ENCODE measurements at regions not wholly inside any gene's neighbourhood (a gene's known extent, or its start where the extent isn't known, plus 50 kb on each side); places are given as distances from the start of the nearest gene placed in this dataset.
A peak's percentile ranks its signal among the peaks of the same experiment; 100 is the strongest.
"Not testable (repeated sequence)": the region's sequence is repeated elsewhere in the genome, so short reads cannot be mapped to it uniquely, and the experiment has no call there.

DNA sequence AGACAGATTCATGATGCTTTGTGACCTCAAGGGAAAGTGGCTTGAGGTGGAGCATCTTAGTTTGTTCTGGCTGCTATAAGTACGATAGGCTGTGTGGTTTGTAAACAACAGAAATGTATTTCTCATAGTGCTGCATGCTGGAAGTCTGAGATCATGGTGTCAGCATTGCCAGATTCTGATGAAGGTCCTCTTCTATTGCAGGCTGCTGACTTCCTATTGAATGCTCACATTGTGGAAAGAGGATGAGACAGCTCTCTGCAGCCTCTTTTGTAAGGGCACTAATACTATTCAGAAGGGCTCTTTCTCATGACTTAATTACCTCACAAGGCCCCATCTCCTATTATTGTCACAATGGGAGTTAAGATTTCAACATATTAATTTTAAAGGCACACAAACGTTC is 1674.0 kb upstream of the PCDH7 start:
- peak; percentile 78 for DNase-seq

DNA sequence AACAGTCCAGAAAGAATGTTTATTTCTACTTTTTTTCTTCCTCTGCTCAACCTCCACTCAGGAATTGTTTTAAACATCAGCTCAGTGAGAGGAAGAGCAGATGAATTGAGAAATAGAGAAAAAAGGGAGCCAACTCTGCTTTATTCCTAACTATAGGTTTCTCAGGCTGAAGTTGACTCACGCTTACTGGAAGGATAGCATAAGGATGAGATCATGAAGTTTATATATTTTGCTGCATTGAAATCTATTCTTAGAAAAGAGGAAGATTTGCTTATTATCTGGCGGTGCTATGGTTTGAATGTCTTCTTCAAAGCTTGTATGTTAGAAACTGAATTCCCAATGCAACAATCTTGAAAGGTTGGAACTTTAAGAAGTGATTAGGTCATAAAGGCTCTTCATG is 1673.4 kb upstream of the PCDH7 start:
- DNase-seq = peak; percentile 84

DNA sequence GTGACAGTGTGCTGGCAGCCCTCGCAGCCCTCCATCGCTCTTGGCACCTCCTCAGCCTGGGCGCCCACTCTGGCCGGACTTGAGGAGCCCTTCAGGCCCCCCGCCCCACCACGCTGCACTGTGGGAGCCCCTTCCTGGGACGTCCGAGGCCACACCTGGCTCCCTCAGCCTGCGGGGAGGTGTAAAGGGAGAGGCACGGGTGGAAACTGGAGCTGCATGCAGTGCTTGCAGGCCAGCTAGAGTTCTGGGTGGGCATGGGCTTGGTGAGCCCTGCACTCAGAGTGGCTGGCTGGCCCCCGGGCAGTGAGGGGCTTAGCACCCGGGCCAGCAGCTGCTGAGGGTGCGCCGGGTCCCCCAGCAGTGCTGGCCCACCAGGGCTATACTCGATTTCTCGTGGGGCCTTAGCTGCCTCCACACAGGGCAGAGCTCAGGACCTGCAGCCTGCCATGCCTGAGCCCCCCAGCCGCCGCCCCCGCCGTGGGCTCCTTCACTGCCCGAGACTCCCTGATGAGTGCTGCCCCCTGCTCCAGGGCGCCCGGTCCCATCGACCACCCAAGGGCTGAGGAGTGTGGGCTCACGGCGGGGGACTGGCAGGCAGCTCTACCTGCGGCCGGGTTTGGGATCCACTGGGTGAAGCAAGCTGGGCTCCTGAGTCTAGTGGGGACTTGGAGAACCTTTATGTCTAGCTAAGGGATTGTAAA is 1672.7 kb upstream of the PCDH7 start:
- no peak for DNase-seq

DNA sequence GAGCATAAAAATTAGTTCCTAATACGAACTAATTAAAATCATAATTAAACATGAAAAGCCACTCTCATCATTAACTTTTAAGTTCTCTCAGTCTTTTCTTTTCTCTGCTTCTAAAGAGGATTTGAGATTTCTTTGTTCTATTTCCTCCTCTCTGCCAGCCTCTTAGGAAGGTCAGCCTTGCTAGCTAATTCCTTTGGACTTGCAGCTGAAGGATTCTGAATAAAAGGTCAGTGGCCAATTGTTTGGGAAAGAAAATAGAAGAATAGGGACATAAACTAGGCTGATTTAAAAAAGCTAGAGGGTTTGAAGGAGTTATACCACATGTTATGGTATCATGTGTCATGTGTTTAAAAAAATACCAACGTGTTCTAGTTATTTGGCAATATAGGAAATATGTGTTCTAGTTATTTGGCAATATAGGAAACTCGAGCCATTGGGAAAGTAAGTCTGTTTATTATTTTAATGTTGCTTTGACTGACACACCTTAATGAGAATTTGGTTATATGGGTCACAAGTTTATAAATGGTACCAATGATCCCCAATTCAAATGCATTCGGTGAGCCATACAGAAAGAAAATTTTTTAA is 1668.7 kb upstream of the PCDH7 start:
- DNase-seq = no peak

DNA sequence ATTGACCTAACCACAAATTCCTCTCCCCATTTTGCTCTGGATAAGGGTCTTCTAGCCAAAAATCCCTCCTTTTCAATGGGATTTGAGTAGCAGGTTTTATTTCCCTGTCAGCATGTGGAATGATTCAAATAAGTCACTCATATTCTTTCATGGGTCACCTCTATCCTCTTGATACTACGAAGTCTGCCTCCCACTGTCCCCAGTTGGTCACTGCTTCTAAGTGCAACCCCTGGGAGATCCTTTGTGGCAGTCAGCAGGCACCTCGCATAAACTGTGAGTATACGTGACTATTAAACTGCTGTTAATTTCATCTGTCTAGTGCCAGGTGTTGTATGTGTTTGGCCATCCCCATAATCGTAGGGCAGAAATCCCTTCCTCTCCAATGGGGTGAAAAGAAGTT is 1667.9 kb upstream of the PCDH7 start:
- no peak for DNase-seq

DNA sequence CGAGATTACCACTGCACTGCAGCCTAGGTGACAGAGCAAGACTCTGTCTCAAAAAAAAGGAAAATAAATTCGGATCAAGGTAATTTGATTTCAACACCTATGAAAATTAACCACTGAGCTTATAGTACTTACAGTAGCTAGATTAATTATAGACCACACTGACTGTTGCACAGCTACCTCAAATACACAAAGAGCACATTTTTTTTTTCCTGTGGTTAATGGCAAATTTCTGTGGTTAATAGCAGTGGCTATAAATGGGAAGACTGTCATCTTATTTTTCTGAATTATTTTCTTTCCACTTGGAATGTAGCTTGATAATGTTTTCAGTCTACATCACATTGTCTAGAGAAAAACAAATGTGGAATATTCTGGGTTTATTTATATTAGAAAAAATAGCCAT is 1661.6 kb upstream of the PCDH7 start:
- DNase-seq = peak; percentile 64

DNA sequence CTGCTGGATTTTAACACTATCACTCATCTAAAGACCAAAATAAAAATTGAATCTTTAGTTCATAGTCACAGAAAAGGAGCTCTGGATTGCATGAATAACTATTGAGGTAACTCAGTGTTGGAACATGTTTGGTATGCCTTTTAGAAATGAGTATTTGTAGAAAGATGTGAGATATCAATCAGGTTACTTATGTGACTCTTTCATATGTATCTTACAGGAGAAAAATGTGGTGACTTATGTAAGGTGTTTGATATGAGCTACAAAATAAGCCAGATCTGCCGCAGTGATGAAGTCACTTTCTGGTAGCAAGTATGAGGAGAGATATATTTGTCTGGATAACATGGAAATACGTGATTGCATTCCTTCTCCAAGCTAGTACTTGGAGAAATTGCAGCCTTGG is 1653.3 kb upstream of the PCDH7 start:
- DNase-seq = no peak

DNA sequence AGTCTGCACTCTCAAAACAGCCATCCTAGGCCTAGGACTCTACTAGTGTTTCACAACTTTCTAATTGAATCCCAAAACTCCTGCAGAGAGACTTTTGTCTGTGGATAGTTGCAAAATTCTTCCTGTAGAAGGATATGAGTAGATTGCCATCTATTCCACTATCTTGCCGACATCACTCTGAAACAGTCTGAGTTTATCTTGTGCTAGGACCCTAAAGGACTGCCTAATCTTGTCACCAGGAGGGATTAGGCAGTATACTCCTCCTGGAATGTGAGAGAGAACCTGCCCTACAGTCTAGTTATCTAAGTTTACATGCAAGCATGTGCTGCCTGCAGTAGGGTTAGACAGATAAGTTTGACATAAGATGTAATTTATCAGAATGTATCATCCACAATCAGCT is 1646.6 kb upstream of the PCDH7 start:
- DNase-seq = no peak

DNA sequence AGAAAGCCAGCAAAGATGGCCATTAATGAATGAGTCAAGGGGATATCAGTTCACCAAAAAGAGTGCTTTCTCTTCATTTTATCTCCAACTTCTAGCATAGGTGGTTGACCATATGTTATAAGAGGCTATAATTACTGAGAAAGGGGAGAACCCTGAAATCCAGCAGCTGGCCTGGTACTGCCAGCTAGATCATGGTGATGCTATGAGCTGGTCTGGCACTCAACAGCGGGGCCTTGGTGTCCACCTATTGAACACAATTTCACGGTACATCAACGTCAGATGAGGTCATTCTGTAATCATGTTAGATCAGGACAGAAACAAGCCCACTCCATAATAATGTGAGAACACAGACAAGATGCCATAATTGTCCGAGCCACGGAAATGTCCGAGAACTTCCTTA is 1644.8 kb upstream of the PCDH7 start:
- no peak for DNase-seq

DNA sequence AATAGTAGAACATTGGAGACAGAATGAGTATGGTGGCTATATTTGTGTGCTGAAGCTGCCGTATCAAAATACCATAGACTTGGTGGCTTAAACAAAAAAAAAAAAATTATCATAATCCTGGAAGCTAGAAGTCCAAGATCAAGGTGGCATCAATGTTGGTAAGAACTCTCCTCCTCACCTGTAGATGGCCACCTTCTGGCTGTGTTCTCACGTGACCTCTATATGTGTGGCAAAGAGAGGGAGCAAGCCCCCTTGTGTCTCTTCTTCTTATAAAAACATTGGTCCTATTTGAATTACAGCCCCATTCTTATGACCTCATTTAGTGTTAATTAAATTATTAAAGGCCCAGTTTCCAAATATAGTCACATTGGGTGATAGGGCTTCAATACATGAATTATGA is 1640.9 kb upstream of the PCDH7 start:
- DNase-seq = no peak

DNA sequence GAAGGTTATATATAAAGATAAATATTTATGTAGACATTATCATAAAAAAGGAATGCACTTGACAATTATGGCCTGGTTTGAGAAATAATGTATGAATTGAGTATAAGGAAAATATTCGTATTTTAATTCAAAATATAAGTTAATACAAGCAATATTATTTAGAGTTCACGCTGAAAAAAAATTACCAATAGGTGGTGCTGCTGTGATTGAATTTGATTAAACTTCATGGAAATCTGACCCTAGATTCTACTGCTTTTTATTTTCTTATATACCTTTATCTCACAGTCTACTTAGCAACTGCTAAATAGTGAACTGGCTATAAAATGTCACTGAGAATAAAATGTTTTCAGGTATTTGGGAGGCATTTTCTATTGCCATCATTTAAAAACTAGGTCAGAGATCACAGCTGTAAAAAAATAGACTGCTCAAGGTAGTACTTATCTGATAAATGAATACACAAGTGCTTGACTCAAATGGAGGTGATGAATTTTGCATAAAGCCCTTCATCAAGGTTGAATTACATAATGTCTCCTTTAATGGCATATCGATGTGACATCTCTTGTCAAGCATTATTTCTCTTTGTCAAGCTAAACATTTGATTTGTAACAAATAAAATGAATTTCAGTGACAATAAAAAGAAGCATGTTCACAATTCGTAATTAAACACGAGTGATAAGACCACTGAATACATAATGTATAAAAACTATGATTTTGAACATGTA is 1638.8 kb upstream of the PCDH7 start:
- DNase-seq = peak; percentile 11

DNA sequence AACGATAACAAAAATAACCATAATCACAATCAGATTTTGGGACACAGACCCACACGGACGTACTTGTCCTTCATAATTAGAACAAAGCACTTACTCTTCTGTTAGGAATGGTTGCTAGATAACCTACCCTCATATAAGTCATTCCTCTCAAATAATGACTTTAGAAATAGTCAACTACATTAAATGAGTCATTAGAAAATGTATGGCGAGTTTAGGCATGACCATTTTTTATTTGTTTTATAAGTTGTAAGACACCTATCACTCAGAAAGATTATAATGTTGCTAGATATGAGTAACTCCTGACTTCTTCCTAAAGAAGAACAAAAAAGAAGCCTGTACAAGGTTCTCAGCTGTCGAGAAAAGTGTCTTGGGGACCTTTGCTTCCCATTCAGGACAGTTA is 1637.5 kb upstream of the PCDH7 start:
- DNase-seq = no peak

DNA sequence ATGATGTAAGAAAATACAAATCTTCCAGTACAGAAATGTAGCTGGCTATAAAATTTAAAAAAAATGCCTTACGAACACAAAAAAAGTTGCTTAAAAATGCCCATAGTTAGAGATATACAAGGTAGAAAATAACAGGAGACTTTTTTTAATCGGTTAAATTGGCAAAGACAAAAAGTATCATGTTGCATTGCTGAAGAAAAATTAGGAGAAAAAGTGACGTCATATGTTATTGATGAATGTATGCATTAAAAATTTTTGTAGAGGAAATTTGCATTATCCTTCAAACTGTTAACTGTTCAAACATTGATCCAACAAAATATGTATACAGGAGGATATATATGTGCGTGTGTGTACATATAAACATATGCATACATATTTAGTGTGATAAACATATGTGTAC is 1634.4 kb upstream of the PCDH7 start:
- DNase-seq = no peak

DNA sequence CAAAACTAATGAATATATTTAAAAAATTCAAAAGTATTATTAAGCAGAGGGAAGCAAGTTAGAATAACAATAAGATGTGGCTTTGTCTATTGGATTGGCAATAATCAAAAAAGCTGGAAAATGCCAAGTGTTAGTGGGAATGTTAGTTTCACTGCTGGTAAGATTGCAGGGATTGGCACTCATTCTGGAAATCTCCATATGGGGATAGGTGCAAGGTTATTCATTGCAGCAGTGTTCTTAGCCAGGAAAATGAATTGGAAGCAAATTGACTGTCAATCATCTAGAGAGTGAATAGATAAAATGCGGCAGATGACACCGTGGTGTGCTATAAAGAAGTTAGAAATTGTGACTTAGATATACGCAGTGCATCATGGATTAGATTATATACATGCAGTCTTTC is 1615.5 kb upstream of the PCDH7 start:
- no peak for DNase-seq

DNA sequence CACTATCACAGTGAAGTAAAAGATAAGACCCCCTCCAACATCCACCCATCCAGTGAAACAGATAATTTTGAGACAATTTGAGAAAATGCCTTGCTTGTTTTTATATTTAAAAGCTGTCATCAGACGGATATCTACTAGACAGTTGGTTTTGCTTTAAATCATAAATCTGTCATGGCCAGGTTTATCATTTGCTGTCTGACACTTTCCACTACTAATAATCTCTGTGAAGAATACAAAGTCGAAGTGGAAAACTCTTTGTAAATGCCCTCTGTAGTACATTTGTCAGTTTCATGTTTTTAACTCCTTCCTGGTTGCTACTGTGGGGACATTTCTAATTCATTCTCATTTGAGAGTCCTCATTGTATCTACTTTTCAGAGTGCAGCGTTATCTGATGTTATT is 1606.2 kb upstream of the PCDH7 start:
- no peak for DNase-seq

DNA sequence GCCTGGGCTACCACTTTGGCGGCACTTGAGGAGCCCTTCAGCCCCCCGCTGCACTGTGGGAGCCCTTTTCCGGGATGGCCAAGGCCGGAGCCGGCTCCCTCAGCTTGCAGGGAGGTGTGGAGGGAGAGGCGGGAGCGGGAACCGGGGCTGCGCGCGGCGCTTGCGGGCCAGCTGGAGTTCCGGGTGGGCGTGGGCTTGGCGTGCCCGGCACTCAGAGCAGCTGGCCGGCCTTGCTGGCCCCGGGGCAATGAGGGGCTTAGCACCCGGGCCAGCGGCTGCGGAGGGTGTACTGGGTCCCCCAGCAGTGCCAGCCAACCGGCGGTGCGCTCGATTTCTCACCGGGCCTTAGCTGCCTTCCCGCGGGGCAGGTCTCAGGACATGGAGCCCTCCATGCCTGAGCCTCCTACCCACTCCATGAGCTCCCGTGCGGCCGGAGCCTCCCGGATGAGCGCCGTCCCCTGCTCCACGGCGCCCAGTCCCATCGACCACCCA is 1602.9 kb upstream of the PCDH7 start:
- not testable (repeated sequence) for DNase-seq

DNA sequence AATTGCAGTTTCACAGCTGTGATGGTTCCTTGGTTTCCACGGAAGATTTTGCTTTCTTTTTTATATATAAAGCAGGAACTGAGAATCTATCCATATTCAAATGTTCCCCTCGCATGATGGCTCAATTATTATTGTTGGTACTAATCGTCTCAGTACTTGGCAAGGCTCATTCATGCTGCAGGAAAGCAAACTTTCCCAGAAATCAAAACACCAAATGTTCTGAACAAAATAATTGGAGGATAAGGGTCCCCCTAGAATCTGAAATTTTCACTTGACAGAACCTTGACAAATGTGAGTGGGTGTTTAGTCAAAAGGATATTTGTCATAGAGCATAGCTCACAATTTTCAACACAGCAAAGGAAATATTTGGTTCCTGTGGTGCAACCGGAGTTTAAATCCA is 1598.6 kb upstream of the PCDH7 start:
- no peak for DNase-seq

DNA sequence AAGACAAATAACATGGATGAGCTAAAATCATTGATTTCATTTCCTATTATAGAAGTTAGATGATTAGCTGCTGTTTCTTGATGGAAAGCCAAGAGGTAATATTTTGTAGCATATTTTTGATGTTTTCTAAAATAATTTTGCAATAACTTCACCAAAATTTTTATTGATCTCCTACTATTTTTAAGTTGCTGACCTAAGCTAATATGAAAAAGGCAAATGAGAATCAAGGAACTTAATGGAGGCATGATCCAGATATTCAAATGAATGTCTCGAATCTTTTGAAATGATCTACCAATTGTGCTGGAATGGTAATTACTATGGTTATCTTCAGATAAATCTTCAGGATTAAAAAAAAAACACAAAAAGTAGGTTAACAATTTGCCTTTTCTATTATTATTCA is 1591.4 kb upstream of the PCDH7 start:
- DNase-seq = no peak

DNA sequence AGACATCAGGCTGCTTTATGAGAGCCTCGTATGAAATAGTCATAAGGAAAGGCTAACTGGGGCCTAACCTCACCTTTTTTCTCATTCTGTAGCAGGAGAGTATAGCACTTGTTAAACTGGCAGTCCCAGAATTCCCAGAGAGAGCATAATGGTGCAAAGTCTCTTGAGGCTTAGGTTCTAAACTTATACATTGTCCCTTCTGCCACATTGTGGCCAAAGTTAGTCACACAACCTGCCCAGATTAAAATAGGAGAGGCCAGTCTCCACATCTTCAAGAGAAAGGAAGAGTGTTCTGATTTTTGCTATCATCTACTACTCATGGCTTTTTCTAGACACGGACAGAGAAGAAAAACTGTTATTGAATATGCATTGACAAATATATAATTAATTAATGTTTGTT is 1588.9 kb upstream of the PCDH7 start:
- no peak for DNase-seq

DNA sequence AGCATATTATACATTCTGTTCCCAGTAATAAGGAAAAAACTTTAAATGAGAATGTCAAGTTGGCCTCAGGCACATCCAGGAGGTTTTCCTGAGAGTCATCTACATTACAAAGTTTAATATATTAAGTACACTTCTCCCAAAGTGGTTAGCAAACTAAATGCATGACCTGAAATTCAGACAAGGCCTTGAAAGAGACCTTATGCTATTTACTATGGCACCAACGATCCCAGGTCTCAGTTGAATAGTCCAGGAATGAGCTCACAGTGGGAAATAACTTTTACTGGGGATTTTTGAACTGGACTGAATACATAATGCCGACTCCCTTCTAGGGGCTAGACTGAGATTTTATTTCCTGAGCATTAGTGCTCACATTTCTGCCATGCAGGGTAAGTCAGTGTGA is 1577.5 kb upstream of the PCDH7 start:
- DNase-seq = no peak

DNA sequence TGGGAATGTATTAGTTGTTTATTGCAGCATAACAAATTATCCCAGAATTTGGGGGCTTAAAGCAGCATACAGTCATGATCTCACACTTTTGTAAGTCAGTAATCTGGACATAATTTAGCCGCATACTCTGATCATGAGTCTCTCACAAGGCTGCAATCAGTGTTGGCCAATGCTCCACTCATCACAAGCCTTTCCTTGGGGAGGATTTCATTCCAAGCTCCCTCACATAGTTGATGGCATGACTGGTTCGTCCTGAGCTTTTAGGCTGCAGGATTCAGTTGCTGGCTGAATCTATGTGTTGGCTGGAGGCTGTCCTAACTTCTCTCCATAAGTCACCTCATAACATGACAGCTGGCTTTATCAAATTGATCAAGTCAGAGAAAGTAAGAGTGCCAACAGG is 1568.6 kb upstream of the PCDH7 start:
- no peak for DNase-seq

DNA sequence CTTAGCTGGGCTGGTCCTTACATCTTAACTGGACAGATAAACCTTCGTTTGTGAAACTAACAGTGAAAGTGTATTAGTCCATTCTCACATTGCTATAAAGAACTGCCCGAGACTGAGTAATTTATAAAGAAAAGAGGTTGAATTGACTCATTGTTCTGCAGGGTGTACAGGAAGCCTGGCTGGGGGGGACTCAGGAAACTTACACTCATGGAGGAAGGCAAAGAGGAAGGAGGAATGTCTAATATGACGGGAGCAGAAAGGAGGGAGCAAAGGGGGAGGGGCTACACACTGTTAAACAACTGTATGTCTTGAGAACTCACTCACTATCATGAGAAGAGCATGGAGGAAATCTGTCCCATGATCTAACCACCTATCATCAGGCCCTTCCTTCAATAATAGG is 1566.5 kb upstream of the PCDH7 start:
- no peak for DNase-seq

DNA sequence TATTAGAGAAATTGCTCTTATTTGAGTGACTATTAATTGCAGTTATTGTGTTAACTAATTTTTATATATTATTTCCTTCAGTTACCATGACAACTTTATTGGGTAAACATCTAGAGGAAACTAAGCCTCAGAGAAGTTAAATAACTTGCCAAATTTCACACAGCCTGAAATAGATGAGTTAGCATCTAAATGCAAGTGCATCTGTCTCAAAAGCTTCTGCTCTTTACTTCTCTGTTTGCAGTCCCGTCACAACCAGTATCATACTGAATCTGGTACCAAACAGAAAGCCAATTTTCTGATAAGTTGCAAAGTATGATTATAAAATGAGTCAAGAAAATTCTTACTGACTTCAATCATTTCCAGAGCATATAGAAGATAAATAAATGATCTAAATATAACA is 1544.9 kb upstream of the PCDH7 start:
- no peak for DNase-seq

DNA sequence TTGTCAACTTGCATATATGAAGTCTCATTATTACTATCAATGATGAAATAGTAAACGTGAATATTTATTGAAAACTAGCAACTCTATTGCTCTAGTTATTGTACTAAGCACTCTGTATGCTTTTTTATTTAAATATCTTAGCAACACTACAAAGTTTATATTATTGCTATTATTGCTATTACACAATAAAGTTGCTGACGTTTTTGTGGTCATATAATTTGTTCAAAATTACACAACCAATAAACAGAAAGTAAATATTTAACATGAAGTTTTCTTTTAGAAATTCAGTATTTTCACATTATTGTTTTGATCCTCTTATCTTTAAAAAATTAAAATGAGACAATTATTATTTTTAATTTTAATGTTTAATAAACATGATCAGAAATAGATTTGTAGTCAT is 1521.1 kb upstream of the PCDH7 start:
- DNase-seq = no peak
